ENCODE measurements at regions not wholly inside any gene's neighbourhood (a gene's known extent, or its start where the extent isn't known, plus 50 kb on each side); places are given as distances from the start of the nearest gene placed in this dataset.

- Histone ChIP-seq H3K27me3 (replicated peaks in 1 of 2; ENCODE audit: control insufficient read depth in 2 of 2, insufficient read depth in 2 of 2, low read length in 1 of 2) (peaks cover 0 to 2% of the 10 kb centered on the region in 2 experiments; a peak in 1 of 4 replicates), H3K4me1 (ENCODE audit: control insufficient read depth, insufficient read depth, low read length) (peaks cover 12% of the 10 kb centered on the region), H2AFZ (ENCODE audit: control insufficient read depth, low read depth, low read length) (no peak overlapping the region; the same call in 1 of the 2 replicates), H3K9ac (ENCODE audit: control insufficient read depth, insufficient read depth, low read length) (no peak overlapping the region), H3K36me3 (ENCODE audit: control insufficient read depth in 2 of 2, insufficient read depth in 2 of 2, low read length in 1 of 2) (no peaks in the 10 kb centered on the region), H3K4me2 (ENCODE audit: control insufficient read depth, insufficient read depth) (peak overlapping the region; percentile 38), H3K79me2 (ENCODE audit: control insufficient read depth, insufficient read depth, low read length) (no peaks in the 10 kb centered on the region), H4K20me1 (ENCODE audit: control insufficient read depth, insufficient read depth) (no peaks in the 10 kb centered on the region; the same call in 1 of the 2 replicates), H3K27ac (ENCODE audit: control insufficient read depth, insufficient read depth) (no peak overlapping the region), H3K9me3 (replicated peaks; ENCODE audit: control insufficient read depth, insufficient read depth, low read length) (no peaks in the 10 kb centered on the region; the same call in 2 of the 3 replicates), H3K4me3 (no peak overlapping the region)
- ChIA-PET POLR2A (no interaction called here), CTCF (interaction anchor here (1.3 to 1.4 kb wide), 2 partner anchors 12 to 427 kb away, joined by 3 to 5 read pairs; no protein-coding TSS in a partner anchor), SMC1A (ENCODE audit: uncharacterized antibody, unreplicated experiment) (interaction anchor here (0.7 kb wide), 1 partner anchor 14 kb away, joined by 3 read pairs; no protein-coding TSS in a partner anchor), RAD21 (ENCODE audit: unreplicated experiment) (no interaction called here)
- peak; percentile 72 for FAIRE-seq
- no peak for ATAC-seq
- in situ Hi-C loops (cut with MboI) (no loop called here), intact Hi-C loops (cut with micrococcal nuclease; ENCODE audit: unreplicated experiment) (no loop called here)
- no TSS peak for BruUV-seq (replicated peaks)
- whole genome bisulfite sequencing (ENCODE audit: insufficient coverage, insufficient replicate concordance, low lambda C conversion rate, missing lambda C conversion rate) = 11% methylated on average over 3 of the region's 3 CpGs
- DNase-seq (ENCODE audit: low read depth, low spot score) = no peak
- TF ChIP-seq IKZF2 (IDR thresholded peaks at IDR 0.05) (peak; percentile 47 to 54; a peak in 2 of 4 replicates), IKZF1 (conservative IDR thresholded peaks at IDR 0.05) (peak; percentile 21; the same call in 1 of the 2 replicates), BHLHE40 (IDR thresholded peaks at IDR 0.05; ENCODE audit: borderline replicate concordance in 1 of 2, low read depth in 2 of 2, low read length in 1 of 2) (peak; percentile 66 to 78; a peak in 3 of 4 replicates), NFYB (IDR thresholded peaks at IDR 0.05; ENCODE audit: insufficient read depth, low read depth, low read length) (no peak), FOS (IDR thresholded peaks at IDR 0.05; ENCODE audit: borderline replicate concordance, extremely low read depth, insufficient read length) (no peak), YBX1 (IDR thresholded peaks at IDR 0.05) (no peak), HDGF (IDR thresholded peaks at IDR 0.05) (no peak), SPI1 (IDR thresholded peaks at IDR 0.05; ENCODE audit: borderline replicate concordance, insufficient read depth, low read depth, low read length) (peak; percentile 58; the same call in 1 of the 2 replicates), CBX3 (IDR thresholded peaks at IDR 0.05; ENCODE audit: borderline replicate concordance, low read depth) (no peak)
- TF ChIP-seq, protein P1, sequence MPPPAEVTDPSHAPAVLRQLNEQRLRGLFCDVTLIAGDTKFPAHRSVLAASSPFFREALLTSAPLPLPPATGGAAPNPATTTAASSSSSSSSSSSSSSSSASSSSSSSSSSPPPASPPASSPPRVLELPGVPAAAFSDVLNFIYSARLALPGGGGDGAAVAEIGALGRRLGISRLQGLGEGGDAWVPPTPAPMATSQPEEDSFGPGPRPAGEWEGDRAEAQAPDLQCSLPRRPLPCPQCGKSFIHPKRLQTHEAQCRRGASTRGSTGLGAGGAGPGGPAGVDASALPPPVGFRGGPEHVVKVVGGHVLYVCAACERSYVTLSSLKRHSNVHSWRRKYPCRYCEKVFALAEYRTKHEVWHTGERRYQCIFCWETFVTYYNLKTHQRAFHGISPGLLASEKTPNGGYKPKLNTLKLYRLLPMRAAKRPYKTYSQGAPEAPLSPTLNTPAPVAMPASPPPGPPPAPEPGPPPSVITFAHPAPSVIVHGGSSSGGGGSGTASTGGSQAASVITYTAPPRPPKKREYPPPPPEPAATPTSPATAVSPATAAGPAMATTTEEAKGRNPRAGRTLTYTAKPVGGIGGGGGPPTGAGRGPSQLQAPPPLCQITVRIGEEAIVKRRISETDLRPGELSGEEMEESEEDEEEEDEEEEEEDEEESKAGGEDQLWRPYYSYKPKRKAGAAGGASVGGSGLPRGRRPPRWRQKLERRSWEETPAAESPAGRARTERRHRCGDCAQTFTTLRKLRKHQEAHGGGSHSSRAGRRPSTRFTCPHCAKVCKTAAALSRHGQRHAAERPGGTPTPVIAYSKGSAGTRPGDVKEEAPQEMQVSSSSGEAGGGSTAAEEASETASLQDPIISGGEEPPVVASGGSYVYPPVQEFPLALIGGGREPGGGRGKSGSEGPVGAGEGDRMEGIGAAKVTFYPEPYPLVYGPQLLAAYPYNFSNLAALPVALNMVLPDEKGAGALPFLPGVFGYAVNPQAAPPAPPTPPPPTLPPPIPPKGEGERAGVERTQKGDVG (CRISPR knock-in tag; IDR thresholded peaks at IDR 0.05) = no peak
Measured at GRCh38 chr9:90024409-90024808, 419.6 kb downstream of the GADD45G start.
